GM18505 (cell line): ENCODE measurements at regions not wholly inside any gene's neighbourhood (a gene's known extent, or its start where the extent isn't known, plus 50 kb on each side); places are given as distances from the start of the nearest gene placed in this dataset.
"Not testable (repeated sequence)": the region's sequence is repeated elsewhere in the genome, so short reads cannot be mapped to it uniquely, and the experiment has no call there.

Source experiments
- ATAC-seq: cut with Tn5 transposase; IDR thresholded peaks from one replicate; pipeline ENCODE4 v1.9.1; 2021; ENCODE audit not compliant: unreplicated experiment
- POLR2A ChIP-seq: IDR thresholded peaks from 4 replicates; pipeline ENCODE4 v1.6.1; 2011; ENCODE audit warnings: borderline replicate concordance; ENCODE audit not compliant: insufficient read depth, insufficient read length; ENCODE audit errors: extremely low read depth

GRCh38 chr3:26505399-26505798 lies 117.2 kb upstream of the LRRC3B start:
- no peak for TF ChIP-seq POLR2A
- ATAC-seq, result no peak

GRCh38 chr3:26514445-26515029 lies 108.0 kb upstream of the LRRC3B start:
- not testable (repeated sequence) for ATAC-seq

- no peak for ATAC-seq
Observed at GRCh38 chr3:26515351-26515750, 107.2 kb upstream of the LRRC3B start.

GRCh38 chr3:26521261-26521660 lies 101.3 kb upstream of the LRRC3B start:
- ATAC-seq, result no peak
- TF ChIP-seq POLR2A, result no peak

More at GRCh38 chr3:26515351-26515750, 107.2 kb upstream of the LRRC3B start:
- no peak for TF ChIP-seq POLR2A

- no peak for TF ChIP-seq POLR2A
- ATAC-seq, result no peak
Observed at GRCh38 chr3:26522919-26523318, 99.7 kb upstream of the LRRC3B start.

- no peak for TF ChIP-seq POLR2A
Observed at GRCh38 chr3:26525013-26525412, 97.6 kb upstream of the LRRC3B start.

GRCh38 chr3:26535151-26535550 lies 87.4 kb upstream of the LRRC3B start:
- ATAC-seq, result no peak
- no peak for TF ChIP-seq POLR2A

More at GRCh38 chr3:26525013-26525412, 97.6 kb upstream of the LRRC3B start:
- ATAC-seq, result no peak

- no peak for TF ChIP-seq POLR2A
- ATAC-seq, result no peak
Observed at GRCh38 chr3:26536955-26537354, 85.6 kb upstream of the LRRC3B start.

- TF ChIP-seq POLR2A, result no peak
- ATAC-seq, result no peak
Observed at GRCh38 chr3:26550413-26550812, 72.2 kb upstream of the LRRC3B start.

- ATAC-seq, result no peak
- no peak for TF ChIP-seq POLR2A
Observed at GRCh38 chr3:26556637-26557036, 65.9 kb upstream of the LRRC3B start.

GRCh38 chr3:26558257-26558656 lies 64.3 kb upstream of the LRRC3B start:
- ATAC-seq, result no peak
- no peak for TF ChIP-seq POLR2A

- no peak for TF ChIP-seq POLR2A
- ATAC-seq, result no peak
Observed at GRCh38 chr3:26559227-26559626, 63.3 kb upstream of the LRRC3B start.

- no peak for TF ChIP-seq POLR2A
- no peak for ATAC-seq
Observed at GRCh38 chr3:26560081-26560480, 62.5 kb upstream of the LRRC3B start.

GRCh38 chr3:26562021-26562768 lies 60.4 kb upstream of the LRRC3B start:
- no peak for ATAC-seq
- no peak for TF ChIP-seq POLR2A
